HUES48 (cell line): ENCODE measurements at regions not wholly inside any gene's neighbourhood (a gene's known extent, or its start where the extent isn't known, plus 50 kb on each side); places are given as distances from the start of the nearest gene placed in this dataset.
"Not testable (repeated sequence)": the region's sequence is repeated elsewhere in the genome, so short reads cannot be mapped to it uniquely, and the experiment has no call there.

ENCODE experiments used
- H3K27ac ChIP-seq: one replicate; pipeline ENCODE4 v1.7.0; 2013; ENCODE audit warnings: low read depth, low read length, inconsistent platforms
- H3K27me3 ChIP-seq: 2 replicates; pipeline ENCODE4 v1.6.1; 2013; ENCODE audit warnings: mild to moderate bottlenecking, low read length; ENCODE audit not compliant: control insufficient read depth, insufficient read depth
- H3K36me3 ChIP-seq: 2 replicates; pipeline ENCODE4 v1.6.1; 2013; ENCODE audit warnings: low read length; ENCODE audit not compliant: control insufficient read depth, insufficient read depth
- H3K4me1 ChIP-seq: 2 replicates; pipeline ENCODE4 v1.6.1; 2013; ENCODE audit warnings: mild to moderate bottlenecking, low read length; ENCODE audit not compliant: control insufficient read depth, insufficient read depth
- H3K4me3 ChIP-seq: 2 replicates; pipeline ENCODE4 v1.5.1; 2013; ENCODE audit warnings: mild to moderate bottlenecking, low read depth, low read length
- H3K9ac ChIP-seq: 2 replicates; pipeline ENCODE4 v1.6.1; 2013; ENCODE audit warnings: mild to moderate bottlenecking, low read depth, low read length, moderate library complexity
- H3K9me3 ChIP-seq: 2 replicates; pipeline ENCODE4 v1.6.1; 2013; ENCODE audit warnings: low read length; ENCODE audit not compliant: control insufficient read depth, insufficient read depth

DNA sequence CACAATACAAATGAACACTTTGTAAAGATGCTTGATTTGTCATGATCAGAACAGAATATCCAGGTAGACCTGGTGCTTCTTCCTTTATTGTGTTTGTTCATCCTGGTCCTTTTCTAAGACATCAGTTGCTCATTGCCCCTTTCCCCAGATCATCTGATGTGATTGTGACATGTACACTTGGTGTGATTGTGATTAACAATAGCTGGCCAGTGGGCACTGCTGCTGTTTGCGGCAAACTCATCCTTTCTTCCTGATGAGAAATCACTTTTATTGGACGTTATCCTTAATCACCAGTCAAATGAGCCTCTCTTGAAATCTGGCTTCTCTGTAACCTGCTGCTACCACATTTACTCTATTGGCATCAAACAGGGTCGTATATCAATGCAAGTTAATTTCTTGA is 135.1 kb downstream of the PCDH7 start:
- Histone ChIP-seq H3K9me3 (no peaks in the 10 kb centered on the region), H3K4me3 (no peak overlapping the region), H3K9ac (no peak overlapping the region), H3K4me1 (peaks cover 34% of the 10 kb centered on the region), H3K27me3 (no peaks in the 10 kb centered on the region), H3K27ac (no peak overlapping the region), H3K36me3 (no peaks in the 10 kb centered on the region)

DNA sequence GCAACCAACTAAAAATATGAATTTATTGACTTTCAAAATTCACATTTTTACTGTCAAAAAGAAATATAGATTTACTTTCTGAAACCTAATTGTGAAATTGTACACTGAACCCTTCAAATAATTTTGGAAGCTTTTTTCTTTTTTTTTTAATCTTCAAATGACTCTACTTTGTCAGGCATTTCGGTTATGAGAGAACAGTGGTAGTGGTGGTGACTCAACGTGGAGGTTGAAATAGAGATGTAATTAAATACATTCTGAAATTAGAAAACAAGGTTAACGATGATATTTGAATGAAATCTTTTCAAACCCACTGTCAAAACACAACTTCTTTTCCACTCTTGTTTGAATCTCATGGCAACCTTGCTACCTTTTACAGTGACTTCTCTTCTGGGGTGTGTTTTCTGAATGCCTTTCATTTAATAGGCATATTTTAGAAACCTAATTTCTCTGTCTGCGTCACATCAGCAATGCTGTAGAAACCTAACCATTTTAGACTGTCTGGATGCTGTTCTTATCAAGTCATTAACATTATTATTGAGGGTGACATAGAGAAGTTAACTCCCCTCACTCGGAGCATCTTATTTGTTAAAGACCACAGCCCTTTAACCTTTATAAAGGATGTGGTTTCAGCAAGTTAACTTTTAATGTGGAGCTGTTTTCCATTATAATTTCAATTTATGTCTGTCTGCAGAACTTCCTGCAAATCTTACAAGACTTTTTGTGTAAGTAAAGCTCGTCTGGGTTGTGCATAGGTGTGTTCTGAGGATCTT is 136.8 kb downstream of the PCDH7 start:
- Histone ChIP-seq H3K9ac (no peak overlapping the region), H3K4me3 (no peak overlapping the region), H3K4me1 (peaks cover 34% of the 10 kb centered on the region), H3K27me3 (no peaks in the 10 kb centered on the region), H3K36me3 (no peaks in the 10 kb centered on the region), H3K27ac (no peak overlapping the region), H3K9me3 (no peaks in the 10 kb centered on the region)

DNA sequence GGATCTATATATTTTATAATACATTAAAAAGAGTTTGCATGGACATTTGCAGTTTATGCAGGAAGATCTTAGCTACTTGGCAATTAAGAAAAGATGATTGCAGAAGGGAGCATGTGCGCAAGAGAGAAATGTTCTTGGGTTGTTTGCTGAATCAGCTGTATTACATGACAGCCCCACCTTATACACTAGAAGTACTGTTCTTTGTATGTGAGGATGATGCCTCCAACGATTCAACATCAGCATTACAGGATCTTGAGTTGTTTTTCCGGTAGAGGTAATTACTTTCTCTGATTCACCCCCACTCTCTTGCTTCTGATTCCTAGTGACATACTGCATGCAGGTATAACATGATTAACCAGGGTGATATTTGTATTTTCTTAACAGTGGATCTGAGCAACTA is 140.8 kb downstream of the PCDH7 start:
- H3K27ac ChIP-seq: no peak overlapping the region
- no peaks in the 10 kb centered on the region for H3K9me3 ChIP-seq
- no peak overlapping the region for H3K4me3 ChIP-seq
- no peaks in the 10 kb centered on the region for H3K36me3 ChIP-seq
- H3K4me1 ChIP-seq: peaks cover 12% of the 10 kb centered on the region; the same call in 1 of the 2 replicates
- H3K9ac ChIP-seq: no peak overlapping the region
- no peaks in the 10 kb centered on the region for H3K27me3 ChIP-seq

- Histone ChIP-seq H3K27ac (no peak overlapping the region), H3K9ac (no peak overlapping the region), H3K4me1 (peaks cover 15% of the 10 kb centered on the region; the same call in 1 of the 2 replicates), H3K27me3 (no peaks in the 10 kb centered on the region), H3K36me3 (no peaks in the 10 kb centered on the region), H3K9me3 (no peaks in the 10 kb centered on the region), H3K4me3 (no peak overlapping the region)
These were observed 142.0 kb downstream of the PCDH7 start for GRCh38 chr4:30862196-30862595.

- no peak overlapping the region for H3K4me3 ChIP-seq
- H3K4me1 ChIP-seq: peaks cover 15% of the 10 kb centered on the region; the same call in 1 of the 2 replicates
- H3K36me3 ChIP-seq: no peaks in the 10 kb centered on the region
- H3K9ac ChIP-seq: no peak overlapping the region
- no peaks in the 10 kb centered on the region for H3K9me3 ChIP-seq
- no peaks in the 10 kb centered on the region for H3K27me3 ChIP-seq
- H3K27ac ChIP-seq: no peak overlapping the region
These were observed 142.9 kb downstream of the PCDH7 start for GRCh38 chr4:30863021-30863420.

GRCh38 chr4:30865691-30866090 is 145.5 kb downstream of the PCDH7 start:
- Histone ChIP-seq H3K27me3 (no peaks in the 10 kb centered on the region), H3K27ac (no peak overlapping the region), H3K4me1 (peaks cover 18% of the 10 kb centered on the region), H3K4me3 (no peak overlapping the region), H3K9ac (no peak overlapping the region), H3K36me3 (no peaks in the 10 kb centered on the region), H3K9me3 (no peaks in the 10 kb centered on the region)

GRCh38 chr4:30866346-30866745 is 146.2 kb downstream of the PCDH7 start:
- Histone ChIP-seq H3K9me3 (no peaks in the 10 kb centered on the region), H3K36me3 (no peaks in the 10 kb centered on the region), H3K27ac (no peak overlapping the region), H3K4me3 (no peak overlapping the region), H3K27me3 (no peaks in the 10 kb centered on the region), H3K9ac (no peak overlapping the region), H3K4me1 (peaks cover 18% of the 10 kb centered on the region)

- no peak overlapping the region for H3K27ac ChIP-seq
These were observed 146.7 kb downstream of the PCDH7 start for GRCh38 chr4:30866907-30867306.

DNA sequence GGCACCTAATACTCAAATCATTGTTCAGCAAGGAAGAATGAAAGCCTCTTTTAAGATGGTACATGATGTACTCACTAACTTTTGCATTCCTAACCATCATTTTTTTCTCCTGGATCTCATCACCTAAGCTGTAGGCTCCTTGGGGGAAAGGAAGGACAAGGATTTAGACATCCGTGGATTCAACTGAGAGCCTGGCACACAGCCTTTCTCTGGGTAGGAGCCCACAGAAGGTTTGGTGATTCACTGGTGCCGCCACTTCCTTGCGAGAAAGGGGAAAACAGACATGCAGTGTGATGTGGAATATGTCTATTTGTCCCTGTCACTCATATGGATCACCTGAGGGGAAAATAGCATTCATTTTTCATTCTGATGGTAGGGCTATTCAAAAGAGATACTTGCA is 147.3 kb downstream of the PCDH7 start:
- Histone ChIP-seq H3K27ac (no peak overlapping the region), H3K36me3 (no peaks in the 10 kb centered on the region), H3K4me3 (no peak overlapping the region), H3K27me3 (no peaks in the 10 kb centered on the region), H3K9ac (no peak overlapping the region), H3K4me1 (peaks cover 18% of the 10 kb centered on the region), H3K9me3 (no peaks in the 10 kb centered on the region)

More at GRCh38 chr4:30866907-30867306, 146.7 kb downstream of the PCDH7 start:
- no peak overlapping the region for H3K9ac ChIP-seq
- no peak overlapping the region for H3K4me3 ChIP-seq
- H3K9me3 ChIP-seq: no peaks in the 10 kb centered on the region
- no peaks in the 10 kb centered on the region for H3K27me3 ChIP-seq
- no peaks in the 10 kb centered on the region for H3K36me3 ChIP-seq
- peaks cover 18% of the 10 kb centered on the region for H3K4me1 ChIP-seq

DNA sequence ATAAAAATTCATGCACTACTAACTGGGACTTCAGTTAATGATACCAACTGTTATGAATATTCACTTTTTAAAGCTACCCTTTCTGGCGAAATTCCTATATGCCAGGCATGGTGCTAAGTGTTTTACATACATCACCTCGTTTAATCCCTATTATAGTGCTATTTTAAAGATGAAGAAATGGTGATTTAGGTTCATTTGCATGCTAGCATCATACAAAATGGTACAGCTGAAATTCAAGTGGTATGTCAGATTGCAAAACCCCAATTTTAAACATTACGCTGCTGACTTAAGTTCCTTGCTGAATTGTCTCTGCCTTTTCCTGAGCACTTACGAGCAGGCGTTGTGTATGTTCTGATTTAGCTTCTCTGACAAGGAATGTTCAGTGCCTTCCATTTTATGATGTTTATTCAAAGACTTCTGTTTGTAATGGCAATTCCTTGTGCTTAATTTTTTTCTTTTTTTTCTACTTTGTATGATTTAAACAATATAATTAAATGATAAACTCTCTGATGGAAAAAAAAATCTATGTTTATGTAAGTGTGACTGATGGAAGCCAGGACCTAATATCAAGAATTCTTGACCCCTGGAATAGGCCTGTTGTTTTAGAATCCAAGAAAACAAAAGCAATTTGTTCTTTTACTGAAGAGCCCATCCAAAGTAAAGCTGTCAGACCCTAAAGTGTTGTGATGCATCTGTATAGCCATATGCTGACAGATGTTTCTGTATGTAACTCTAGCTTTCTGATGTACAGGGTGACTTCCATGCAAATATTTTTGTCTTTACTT is 148.1 kb downstream of the PCDH7 start:
- H3K27me3 ChIP-seq: no peaks in the 10 kb centered on the region
- H3K36me3 ChIP-seq: no peaks in the 10 kb centered on the region
- no peak overlapping the region for H3K27ac ChIP-seq
- H3K4me3 ChIP-seq: no peak overlapping the region
- peaks cover 18% of the 10 kb centered on the region for H3K4me1 ChIP-seq
- H3K9ac ChIP-seq: no peak overlapping the region
- no peaks in the 10 kb centered on the region for H3K9me3 ChIP-seq

DNA sequence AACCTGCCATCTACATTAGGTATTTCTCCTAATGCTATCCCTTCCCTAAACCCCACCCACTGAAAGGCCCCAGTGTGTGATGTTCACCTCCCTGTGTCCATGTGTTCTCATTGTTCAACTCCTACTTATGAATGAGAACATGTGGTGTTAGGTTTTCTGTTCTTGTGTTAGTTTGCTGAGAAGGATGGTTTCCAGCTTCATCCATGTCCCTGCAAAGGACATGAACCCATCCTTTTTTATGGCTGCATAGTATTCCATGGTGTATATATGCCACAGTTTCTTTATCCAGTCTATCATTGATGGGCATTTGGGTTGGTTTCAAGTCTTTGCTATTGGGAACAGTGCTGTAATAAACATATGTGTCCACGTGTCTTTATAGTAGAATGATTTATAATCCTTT is 149.2 kb downstream of the PCDH7 start:
- H3K9me3 ChIP-seq, H3K9ac ChIP-seq, H3K4me3 ChIP-seq, H3K27me3 ChIP-seq, H3K36me3 ChIP-seq, H3K27ac ChIP-seq: not testable (repeated sequence)
- peaks cover 18% of the 10 kb centered on the region for H3K4me1 ChIP-seq
